GM12873 (cell line): ENCODE measurements at regions not wholly inside any gene's neighbourhood (a gene's known extent, or its start where the extent isn't known, plus 50 kb on each side); places are given as distances from the start of the nearest gene placed in this dataset.

Experiments used
- TF ChIP-seq, protein P1 (sequence below): IDR thresholded peaks from 2 replicates; pipeline ENCODE4 v1.5.1; 2012; ENCODE audit warnings: low read depth, mild to moderate bottlenecking, moderate library complexity, low read length, control low read depth; ENCODE audit not compliant: insufficient read depth; ENCODE audit errors: missing control alignments

DNA sequence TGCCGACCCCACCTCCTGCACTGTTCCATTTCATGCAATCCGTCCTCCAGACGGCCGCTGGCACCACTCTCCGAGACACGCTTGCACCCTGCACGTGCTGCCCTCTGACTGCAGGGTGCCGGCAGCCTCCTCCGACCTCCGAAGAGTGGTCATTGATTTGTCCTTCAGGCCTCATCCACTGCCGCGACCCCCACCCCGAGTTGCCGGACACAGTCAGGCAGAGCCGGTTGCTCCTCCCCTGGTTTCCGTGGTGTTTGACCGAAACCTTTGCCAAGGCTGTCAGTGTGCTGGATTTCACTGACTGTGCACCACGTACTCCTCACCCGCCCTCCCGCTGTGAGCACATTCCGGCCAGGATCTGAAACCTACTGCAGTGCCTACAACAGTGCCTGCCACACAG is 156.4 kb upstream of the PDE10A start:
- TF ChIP-seq, protein P1, sequence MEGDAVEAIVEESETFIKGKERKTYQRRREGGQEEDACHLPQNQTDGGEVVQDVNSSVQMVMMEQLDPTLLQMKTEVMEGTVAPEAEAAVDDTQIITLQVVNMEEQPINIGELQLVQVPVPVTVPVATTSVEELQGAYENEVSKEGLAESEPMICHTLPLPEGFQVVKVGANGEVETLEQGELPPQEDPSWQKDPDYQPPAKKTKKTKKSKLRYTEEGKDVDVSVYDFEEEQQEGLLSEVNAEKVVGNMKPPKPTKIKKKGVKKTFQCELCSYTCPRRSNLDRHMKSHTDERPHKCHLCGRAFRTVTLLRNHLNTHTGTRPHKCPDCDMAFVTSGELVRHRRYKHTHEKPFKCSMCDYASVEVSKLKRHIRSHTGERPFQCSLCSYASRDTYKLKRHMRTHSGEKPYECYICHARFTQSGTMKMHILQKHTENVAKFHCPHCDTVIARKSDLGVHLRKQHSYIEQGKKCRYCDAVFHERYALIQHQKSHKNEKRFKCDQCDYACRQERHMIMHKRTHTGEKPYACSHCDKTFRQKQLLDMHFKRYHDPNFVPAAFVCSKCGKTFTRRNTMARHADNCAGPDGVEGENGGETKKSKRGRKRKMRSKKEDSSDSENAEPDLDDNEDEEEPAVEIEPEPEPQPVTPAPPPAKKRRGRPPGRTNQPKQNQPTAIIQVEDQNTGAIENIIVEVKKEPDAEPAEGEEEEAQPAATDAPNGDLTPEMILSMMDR = no peak

DNA sequence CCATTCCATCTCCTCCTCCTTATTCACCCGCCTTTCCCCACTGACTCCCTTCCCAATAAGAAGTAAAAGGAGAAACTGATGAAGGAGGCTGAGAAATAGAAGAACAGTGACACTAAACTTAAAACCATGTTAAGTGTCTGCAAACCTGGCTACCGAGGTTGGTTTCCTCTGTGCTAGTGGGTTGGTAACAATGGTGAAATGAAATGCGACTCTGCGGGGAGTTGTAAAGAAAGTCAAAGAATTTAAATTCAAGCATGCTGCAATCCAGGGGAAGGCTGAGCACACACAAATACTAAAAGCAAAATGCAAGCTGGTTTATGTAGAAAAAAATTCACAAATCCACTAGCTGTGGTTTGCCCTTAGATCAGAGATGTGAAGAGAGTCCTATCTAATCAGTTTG is 155.2 kb upstream of the PDE10A start:
- TF ChIP-seq, protein P1 = no peak

DNA sequence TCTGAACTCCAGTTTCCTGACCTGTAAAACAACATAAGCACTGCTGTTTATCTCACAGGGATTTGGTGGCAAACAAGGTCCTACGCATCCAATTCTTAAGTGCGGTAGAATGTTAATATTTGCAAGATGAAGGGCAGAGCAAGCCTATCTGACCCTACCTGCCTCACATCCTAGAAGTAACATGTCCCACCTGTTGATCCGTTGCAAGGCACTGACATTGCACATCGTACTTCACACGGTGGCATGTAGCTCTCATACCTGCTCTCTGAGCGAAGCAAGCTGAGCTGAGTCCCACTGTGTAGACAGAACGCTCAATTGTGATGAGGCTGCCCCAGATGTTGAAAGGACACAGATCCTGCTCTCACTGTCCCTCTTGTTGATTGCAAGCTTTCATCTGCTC is 154.7 kb upstream of the PDE10A start:
- TF ChIP-seq, protein P1 = no peak

DNA sequence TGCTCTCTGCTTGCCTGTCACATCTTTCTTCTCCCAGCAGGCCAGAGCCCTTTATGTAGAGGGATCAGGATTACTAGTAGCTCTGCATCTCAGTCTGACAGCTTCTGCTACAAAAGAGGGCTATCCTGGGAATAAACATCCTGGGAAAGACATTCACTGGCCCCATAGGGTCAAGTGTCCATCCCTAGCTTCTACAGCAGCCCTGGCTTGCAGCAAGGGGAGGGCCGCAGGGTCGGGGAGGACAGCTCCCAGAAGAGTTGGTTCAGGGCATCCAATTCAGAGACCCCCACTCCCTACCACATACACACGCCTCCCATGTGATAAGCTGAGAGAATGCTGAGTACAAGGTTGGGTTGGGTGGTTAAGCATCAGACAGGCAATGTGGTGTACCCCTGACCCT is 154.1 kb upstream of the PDE10A start:
- TF ChIP-seq, protein P1 = no peak

DNA sequence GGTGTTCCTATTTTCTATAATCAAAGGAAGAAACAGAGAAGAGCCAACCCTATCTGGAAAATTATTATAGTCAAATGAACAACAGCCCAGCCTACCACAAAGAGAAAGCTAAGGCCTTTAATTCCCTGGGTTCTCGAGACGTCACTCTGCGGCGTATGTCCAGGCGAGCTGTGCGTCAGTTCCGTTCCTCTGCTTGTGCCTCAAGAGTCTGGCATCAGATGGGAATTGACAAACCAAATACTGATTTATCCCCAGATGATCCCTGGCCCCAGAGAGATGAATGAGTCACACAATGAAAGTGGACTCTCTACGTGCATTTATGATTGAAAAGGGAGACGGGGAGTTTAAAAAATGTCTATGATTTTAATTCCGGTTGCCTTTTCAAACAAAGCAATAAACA is 151.6 kb upstream of the PDE10A start:
- TF ChIP-seq, protein P1 = no peak

DNA sequence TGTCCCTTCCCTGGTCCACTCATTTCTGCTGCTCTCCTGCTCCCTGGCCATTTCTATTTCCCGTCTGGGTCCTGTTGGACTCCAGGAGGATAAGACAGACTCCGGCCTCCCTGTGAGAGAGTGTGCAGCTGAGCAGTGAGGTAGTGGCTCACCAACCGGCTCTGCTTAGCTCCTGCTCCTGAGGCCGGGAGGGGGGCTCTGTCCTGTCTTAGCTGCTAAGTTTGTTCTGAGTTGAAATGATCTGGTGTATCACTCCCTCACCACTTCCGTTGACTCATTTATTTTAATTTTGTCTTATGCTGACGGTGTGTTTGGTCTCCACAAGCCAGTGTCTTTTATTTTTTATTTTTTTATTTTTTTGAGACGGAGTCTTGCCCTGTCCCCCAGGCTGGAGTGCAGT is 148.5 kb upstream of the PDE10A start:
- TF ChIP-seq, protein P1 = no peak

DNA sequence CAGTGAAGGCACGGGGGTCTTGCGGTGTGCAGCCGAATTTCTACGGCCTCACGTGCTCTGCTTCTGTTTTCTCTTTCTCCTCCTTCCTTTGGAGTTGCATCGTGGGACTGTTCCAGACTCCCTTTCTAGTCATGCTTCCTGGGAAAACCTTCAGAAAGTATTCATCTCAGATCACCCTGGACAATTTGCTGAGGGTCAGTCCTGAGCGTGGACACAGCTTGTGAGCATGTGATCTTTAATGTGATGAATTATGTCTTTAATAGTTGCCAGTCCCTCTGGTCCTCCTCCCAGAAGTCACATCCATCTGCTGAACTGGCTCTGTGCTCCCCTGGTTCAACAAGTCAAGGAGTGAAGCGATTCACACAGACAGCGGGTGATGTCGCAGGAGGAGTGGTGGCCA is 145.0 kb upstream of the PDE10A start:
- TF ChIP-seq, protein P1 = no peak
